ENCODE measurements at regions not wholly inside any gene's neighbourhood (a gene's known extent, or its start where the extent isn't known, plus 50 kb on each side); places are given as distances from the start of the nearest gene placed in this dataset.
"Not testable (repeated sequence)": the region's sequence is repeated elsewhere in the genome, so short reads cannot be mapped to it uniquely, and the experiment has no call there.

GRCh38 chr9:135173066-135173465, 85.6 kb downstream of the OLFM1 start:
- Mint-ChIP-seq H3K4me1 (no peaks in the 10 kb centered on the region), H3K36me3 (ENCODE audit: low read depth) (no peaks in the 10 kb centered on the region), H3K9me3 (no peaks in the 10 kb centered on the region), H3K27me3 (no peaks in the 10 kb centered on the region), H3K27ac (no peak overlapping the region), H3K4me3 (no peak overlapping the region)
- intact Hi-C loops (cut with micrococcal nuclease): no loop called here
- DNase-seq: no peak

DNA sequence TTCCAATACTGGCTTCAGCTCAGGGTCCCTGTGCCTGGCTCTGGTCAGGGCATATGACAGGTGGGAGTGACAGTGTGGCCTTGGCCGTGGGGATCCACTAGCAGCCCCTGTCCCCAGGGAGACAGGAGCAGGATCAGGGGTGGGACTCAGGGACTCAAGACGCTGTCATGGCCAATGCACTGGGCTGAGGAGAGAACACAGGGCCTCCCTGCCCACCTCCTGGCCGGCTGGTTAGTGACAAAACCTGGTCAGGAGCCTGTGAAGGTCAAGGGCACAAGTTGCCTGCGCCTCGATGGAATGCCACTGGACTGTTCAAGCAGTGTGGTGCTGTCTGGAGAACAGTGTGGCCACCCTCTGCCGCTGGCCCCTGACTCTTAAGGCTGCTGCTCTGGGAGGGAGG, 86.8 kb downstream of the OLFM1 start:
- Mint-ChIP-seq H3K9me3 (no peaks in the 10 kb centered on the region), H3K4me3 (no peak overlapping the region), H3K27ac (no peak overlapping the region), H3K4me1 (no peaks in the 10 kb centered on the region), H3K27me3 (no peaks in the 10 kb centered on the region), H3K36me3 (ENCODE audit: low read depth) (no peaks in the 10 kb centered on the region)
- intact Hi-C loops (cut with micrococcal nuclease): no loop called here
- no peak for DNase-seq

GRCh38 chr9:135174981-135175380, 87.5 kb downstream of the OLFM1 start:
- Mint-ChIP-seq H3K27me3 (no peaks in the 10 kb centered on the region), H3K4me3 (no peak overlapping the region), H3K36me3 (ENCODE audit: low read depth) (no peaks in the 10 kb centered on the region), H3K4me1 (no peaks in the 10 kb centered on the region), H3K9me3 (no peaks in the 10 kb centered on the region), H3K27ac (no peak overlapping the region)
- no peak for DNase-seq
- intact Hi-C loops (cut with micrococcal nuclease): no loop called here

- H3K4me3 Mint-ChIP-seq: no peak overlapping the region
- no peaks in the 10 kb centered on the region for H3K36me3 Mint-ChIP-seq (ENCODE audit: low read depth)
- no peaks in the 10 kb centered on the region for H3K27me3 Mint-ChIP-seq
- H3K27ac Mint-ChIP-seq: no peak overlapping the region
- no peaks in the 10 kb centered on the region for H3K4me1 Mint-ChIP-seq
- no peaks in the 10 kb centered on the region for H3K9me3 Mint-ChIP-seq
- intact Hi-C loops (cut with micrococcal nuclease): no loop called here
- no peak for DNase-seq
These were observed 88.8 kb downstream of the OLFM1 start for GRCh38 chr9:135176284-135176683.

DNA sequence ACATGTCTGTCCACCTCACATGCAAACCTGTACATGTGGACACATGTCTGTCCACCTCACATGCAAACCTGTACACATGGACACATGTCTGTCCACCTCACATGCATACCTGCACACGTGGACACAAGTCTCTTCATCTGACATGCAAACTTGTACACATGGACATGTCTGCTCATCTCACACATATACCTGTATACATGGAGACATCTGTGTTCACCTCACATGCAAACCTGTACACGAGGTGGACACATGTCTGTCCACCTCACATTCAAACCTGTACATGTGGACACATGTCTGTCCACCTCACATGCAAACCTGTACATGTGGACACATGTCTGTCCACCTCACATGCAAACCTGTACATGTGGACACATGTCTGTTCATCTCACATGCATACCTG, 90.1 kb downstream of the OLFM1 start:
- H3K4me1 Mint-ChIP-seq; H3K9me3 Mint-ChIP-seq; intact Hi-C loops (cut with micrococcal nuclease): not testable (repeated sequence)

GRCh38 chr9:135178498-135178897, 91.0 kb downstream of the OLFM1 start:
- DNase-seq: no peak
- Mint-ChIP-seq H3K27ac (no peak overlapping the region), H3K4me1 (no peaks in the 10 kb centered on the region), H3K27me3 (no peaks in the 10 kb centered on the region), H3K9me3 (no peaks in the 10 kb centered on the region), H3K4me3 (no peak overlapping the region), H3K36me3 (ENCODE audit: low read depth) (no peaks in the 10 kb centered on the region)
- intact Hi-C loops (cut with micrococcal nuclease): no loop called here

More for the DNA sequence above, 90.1 kb downstream of the OLFM1 start:
- H3K27ac Mint-ChIP-seq; H3K4me3 Mint-ChIP-seq; H3K27me3 Mint-ChIP-seq; DNase-seq; H3K36me3 Mint-ChIP-seq (ENCODE audit: low read depth): not testable (repeated sequence)

DNA sequence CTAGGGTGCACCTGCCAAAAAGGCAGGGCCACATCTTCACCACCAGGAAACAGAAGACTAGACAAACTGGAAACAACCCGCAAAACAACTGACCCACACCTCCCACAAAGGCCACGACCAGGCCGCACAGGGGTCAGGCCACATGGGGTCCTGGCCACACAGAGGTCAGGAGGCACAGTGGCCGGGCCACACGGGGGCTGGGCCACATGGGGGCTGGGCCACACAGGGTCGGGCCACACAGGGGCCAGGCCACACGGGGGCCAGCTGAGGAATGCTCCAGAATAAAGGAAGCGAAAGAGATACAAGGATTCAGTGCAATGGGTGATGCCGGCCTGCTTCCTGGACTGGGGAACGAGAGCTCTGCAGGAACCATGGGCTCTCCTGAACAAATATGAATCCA, 91.6 kb downstream of the OLFM1 start:
- Mint-ChIP-seq H3K4me1 (no peaks in the 10 kb centered on the region), H3K9me3 (no peaks in the 10 kb centered on the region), H3K4me3 (no peak overlapping the region), H3K27me3 (no peaks in the 10 kb centered on the region), H3K36me3 (ENCODE audit: low read depth) (no peaks in the 10 kb centered on the region), H3K27ac (no peak overlapping the region)
- DNase-seq: no peak
- intact Hi-C loops (cut with micrococcal nuclease): no loop called here

GRCh38 chr9:135179976-135180375, 92.5 kb downstream of the OLFM1 start:
- no peak overlapping the region for H3K27ac Mint-ChIP-seq
- no peaks in the 10 kb centered on the region for H3K36me3 Mint-ChIP-seq (ENCODE audit: low read depth)
- intact Hi-C loops (cut with micrococcal nuclease): no loop called here
- no peaks in the 10 kb centered on the region for H3K27me3 Mint-ChIP-seq
- DNase-seq: no peak
- H3K4me1 Mint-ChIP-seq: no peaks in the 10 kb centered on the region
- no peak overlapping the region for H3K4me3 Mint-ChIP-seq
- no peaks in the 10 kb centered on the region for H3K9me3 Mint-ChIP-seq

- H3K36me3 Mint-ChIP-seq (ENCODE audit: low read depth): no peaks in the 10 kb centered on the region
- no peak overlapping the region for H3K27ac Mint-ChIP-seq
- intact Hi-C loops (cut with micrococcal nuclease): no loop called here
- no peaks in the 10 kb centered on the region for H3K9me3 Mint-ChIP-seq
- no peaks in the 10 kb centered on the region for H3K27me3 Mint-ChIP-seq
- no peaks in the 10 kb centered on the region for H3K4me1 Mint-ChIP-seq
- no peak for DNase-seq
- no peak overlapping the region for H3K4me3 Mint-ChIP-seq
These were observed 93.1 kb downstream of the OLFM1 start for GRCh38 chr9:135180586-135180985.

DNA sequence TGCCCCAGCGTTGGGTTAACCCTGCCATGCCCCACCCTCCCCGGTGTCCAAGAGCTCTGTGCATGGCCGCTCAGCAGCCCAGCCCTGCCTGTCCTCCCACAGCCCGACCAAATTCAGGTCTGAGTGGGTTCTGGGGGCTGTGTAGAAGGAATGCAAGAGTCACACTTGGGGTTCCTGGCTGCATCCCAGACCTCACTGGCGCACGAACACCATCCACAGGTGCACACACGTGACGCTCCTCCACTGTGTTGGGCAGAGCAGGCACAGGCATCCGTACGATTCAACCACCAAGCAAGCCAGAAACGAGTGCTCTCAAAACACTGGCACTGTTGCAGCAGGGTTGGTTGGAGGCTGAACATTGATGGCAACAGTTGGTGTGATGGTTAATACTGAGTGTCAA, 93.9 kb downstream of the OLFM1 start:
- intact Hi-C loops (cut with micrococcal nuclease): no loop called here

GRCh38 chr9:135181841-135182240, 94.4 kb downstream of the OLFM1 start:
- H3K9me3 Mint-ChIP-seq; H3K27me3 Mint-ChIP-seq; H3K36me3 Mint-ChIP-seq (ENCODE audit: low read depth); H3K27ac Mint-ChIP-seq; H3K4me1 Mint-ChIP-seq; H3K4me3 Mint-ChIP-seq; intact Hi-C loops (cut with micrococcal nuclease); DNase-seq: not testable (repeated sequence)

More for the DNA sequence above, 93.9 kb downstream of the OLFM1 start:
- no peaks in the 10 kb centered on the region for H3K4me1 Mint-ChIP-seq
- no peaks in the 10 kb centered on the region for H3K9me3 Mint-ChIP-seq
- H3K27ac Mint-ChIP-seq: no peak overlapping the region
- no peaks in the 10 kb centered on the region for H3K36me3 Mint-ChIP-seq (ENCODE audit: low read depth)
- no peaks in the 10 kb centered on the region for H3K27me3 Mint-ChIP-seq
- no peak for DNase-seq
- no peak overlapping the region for H3K4me3 Mint-ChIP-seq

DNA sequence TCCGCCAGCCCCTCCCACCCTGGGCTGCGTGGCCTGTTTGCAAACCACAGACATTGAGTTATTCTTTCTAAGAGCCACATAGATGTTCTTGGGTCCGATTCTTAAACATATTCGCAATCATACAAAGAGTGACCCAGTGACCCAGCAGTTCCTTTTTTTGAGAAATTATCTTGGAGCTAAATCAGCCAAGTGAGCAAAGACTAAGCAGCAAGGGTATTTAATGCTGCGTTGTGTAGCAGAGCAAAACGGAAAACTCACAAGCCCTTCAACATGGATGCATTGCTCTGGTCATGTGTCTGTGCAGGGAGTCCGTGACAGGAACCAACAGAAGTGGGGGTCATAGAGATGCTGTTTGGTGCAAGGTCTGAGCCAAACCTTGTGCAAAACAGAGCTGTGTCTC, 95.6 kb downstream of the OLFM1 start:
- Mint-ChIP-seq H3K4me1 (no peaks in the 10 kb centered on the region), H3K27ac (no peak overlapping the region), H3K9me3 (no peaks in the 10 kb centered on the region), H3K36me3 (ENCODE audit: low read depth) (no peaks in the 10 kb centered on the region), H3K27me3 (no peaks in the 10 kb centered on the region), H3K4me3 (no peak overlapping the region)
- intact Hi-C loops (cut with micrococcal nuclease): no loop called here
- no peak for DNase-seq

DNA sequence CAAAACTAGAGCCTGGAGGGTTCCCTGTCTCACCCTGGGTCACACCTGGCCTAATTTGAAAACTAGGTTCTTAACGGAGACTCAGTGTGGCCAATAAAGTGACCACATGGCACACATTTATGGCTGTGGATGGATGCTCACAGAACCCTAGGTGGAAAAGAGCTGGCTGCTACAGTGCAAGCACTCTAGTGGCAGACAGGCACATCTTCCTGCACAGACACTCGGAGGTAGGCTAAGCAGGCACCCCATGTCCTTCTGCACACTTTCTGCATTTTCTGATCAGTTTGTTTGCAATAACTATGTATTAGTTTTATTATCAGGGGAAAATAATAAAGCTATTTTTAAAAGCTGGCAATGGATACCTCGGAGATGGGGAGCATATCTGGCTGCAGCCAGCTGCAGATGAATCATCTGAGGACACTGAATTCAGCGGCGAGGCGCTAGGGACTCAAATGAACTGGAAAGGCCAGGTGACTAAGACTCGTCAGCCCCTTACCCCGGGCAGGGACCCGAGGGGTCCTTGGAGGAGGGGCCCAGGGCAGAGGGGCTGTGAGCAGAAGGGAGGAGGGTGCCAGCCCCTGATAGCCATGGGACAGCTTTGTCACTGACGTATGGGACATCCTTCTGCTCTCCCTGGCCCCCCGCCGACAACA, 96.2 kb downstream of the OLFM1 start:
- intact Hi-C loops (cut with micrococcal nuclease): no loop called here

GRCh38 chr9:135184181-135185053, 96.9 kb downstream of the OLFM1 start:
- Mint-ChIP-seq H3K27ac (no peak overlapping the region), H3K4me1 (no peaks in the 10 kb centered on the region), H3K27me3 (no peaks in the 10 kb centered on the region), H3K36me3 (ENCODE audit: low read depth) (no peaks in the 10 kb centered on the region), H3K4me3 (no peak overlapping the region), H3K9me3 (no peaks in the 10 kb centered on the region)
- intact Hi-C loops (cut with micrococcal nuclease): no loop called here
- DNase-seq: no peak

More for the DNA sequence above, 96.2 kb downstream of the OLFM1 start:
- Mint-ChIP-seq H3K4me1 (no peaks in the 10 kb centered on the region), H3K27me3 (no peaks in the 10 kb centered on the region), H3K27ac (no peak overlapping the region), H3K36me3 (ENCODE audit: low read depth) (no peaks in the 10 kb centered on the region), H3K9me3 (no peaks in the 10 kb centered on the region), H3K4me3 (no peak overlapping the region)
- DNase-seq: no peak
